Amniotic stem cell (primary cell): ENCODE measurements at regions not wholly inside any gene's neighbourhood (a gene's known extent, or its start where the extent isn't known, plus 50 kb on each side); places are given as distances from the start of the nearest gene placed in this dataset.
A peak's percentile ranks its signal among the peaks of the same experiment; 100 is the strongest.

ENCODE experiments used
- DNase-seq: peaks from one replicate; lab custom pipeline; 2025; lab: John Stamatoyannopoulos, UW

- no peak for DNase-seq
These were observed 100.1 kb upstream of the ARHGEF9 start for GRCh38 chrX:63884821-63885790.

- DNase-seq, result no peak
These were observed 84.5 kb upstream of the ARHGEF9 start for GRCh38 chrX:63869506-63869905.

- peak; percentile 15 for DNase-seq
These were observed 70.9 kb upstream of the ARHGEF9 start for GRCh38 chrX:63855896-63856295.

GRCh38 chrX:63835361-63835760 is 50.3 kb upstream of the ARHGEF9 start:
- no peak for DNase-seq
